GM18867 (cell line): ENCODE measurements at regions not wholly inside any gene's neighbourhood (a gene's known extent, or its start where the extent isn't known, plus 50 kb on each side); places are given as distances from the start of the nearest gene placed in this dataset.
A peak's percentile ranks its signal among the peaks of the same experiment; 100 is the strongest.

Source experiments
- ATAC-seq: cut with Tn5 transposase; IDR thresholded peaks from one replicate; pipeline ENCODE4 v1.9.1; 2021; ENCODE audit warnings: mild to moderate bottlenecking, moderate library complexity; ENCODE audit not compliant: unreplicated experiment

DNA sequence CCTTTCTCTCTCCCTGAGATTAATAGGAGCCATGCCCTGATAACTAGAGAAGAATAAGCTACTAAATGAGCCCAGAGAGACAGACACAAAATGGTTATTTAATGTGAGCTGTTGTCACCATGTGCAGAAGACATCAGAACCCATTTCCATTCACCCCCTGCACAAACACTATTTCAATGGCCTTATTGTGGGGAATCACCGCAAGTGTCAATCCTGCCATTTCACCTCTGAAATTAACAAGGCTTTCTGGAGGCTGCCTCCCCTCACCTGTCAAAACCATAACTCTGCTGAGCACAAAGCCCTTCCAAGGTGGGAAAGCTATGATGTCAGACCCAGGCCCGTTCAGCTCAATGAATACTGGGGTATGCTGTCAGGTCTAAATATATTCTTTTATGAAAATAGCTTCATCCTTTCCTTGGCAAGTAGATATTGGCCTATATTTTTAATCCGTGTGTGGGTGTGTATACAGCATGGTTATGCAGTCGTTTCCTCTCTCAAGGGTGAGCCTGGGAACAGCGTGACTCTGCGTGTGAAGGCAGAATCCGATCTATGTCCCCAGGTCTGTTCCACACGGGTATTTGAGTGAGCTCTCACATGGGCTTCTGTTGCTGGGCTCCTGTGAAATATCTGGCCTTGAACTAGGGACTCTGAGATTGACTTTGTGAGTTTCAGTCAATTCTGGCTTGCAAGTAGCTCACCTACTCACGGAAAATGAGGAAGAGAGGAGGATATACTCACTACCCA is 266.3 kb downstream of the FBXW7 start:
- ATAC-seq, result no peak

DNA sequence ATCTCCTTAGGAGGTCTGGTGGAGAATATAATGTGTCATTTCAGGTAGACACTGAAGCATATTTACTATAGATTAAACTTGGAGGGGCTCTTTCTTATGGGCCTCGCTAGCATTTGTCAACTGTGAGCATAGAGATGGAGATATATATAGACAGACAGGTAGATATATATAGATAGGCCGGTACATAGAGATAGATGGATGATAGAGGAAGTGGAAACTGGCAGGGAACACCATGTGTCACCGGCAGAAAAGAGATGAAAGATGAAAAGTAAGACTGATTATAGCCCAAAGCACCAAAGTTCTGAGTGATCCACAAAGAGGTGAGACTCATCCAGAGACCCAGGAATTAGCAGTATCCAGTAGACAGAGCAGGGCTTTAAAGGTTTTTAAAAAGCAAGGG is 268.1 kb downstream of the FBXW7 start:
- no peak for ATAC-seq

GRCh38 chr4:152266831-152267480 is 268.9 kb downstream of the FBXW7 start:
- no peak for ATAC-seq

DNA sequence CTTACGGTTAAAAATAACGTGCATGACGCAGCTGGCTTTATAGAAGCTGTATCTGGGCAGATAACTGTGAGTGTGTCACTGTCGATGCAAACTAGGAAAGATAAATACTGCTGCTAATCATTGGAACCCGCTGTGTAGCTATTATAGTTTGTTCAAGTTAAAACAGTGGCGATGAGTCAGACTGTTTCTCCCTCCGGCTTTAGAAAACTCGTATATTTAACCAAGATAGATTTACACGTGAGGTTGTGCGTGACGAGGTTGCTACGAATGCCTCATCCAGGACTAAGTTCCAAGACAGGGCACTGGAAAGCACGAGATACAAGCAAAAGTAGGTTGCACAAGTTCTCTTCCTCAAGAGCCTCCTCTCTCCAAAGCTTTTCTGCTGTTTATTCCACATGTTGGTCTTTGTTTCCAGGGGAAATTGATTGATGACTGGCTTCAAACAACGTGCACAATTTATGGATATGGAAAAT is 270.7 kb downstream of the FBXW7 start:
- ATAC-seq, result no peak

DNA sequence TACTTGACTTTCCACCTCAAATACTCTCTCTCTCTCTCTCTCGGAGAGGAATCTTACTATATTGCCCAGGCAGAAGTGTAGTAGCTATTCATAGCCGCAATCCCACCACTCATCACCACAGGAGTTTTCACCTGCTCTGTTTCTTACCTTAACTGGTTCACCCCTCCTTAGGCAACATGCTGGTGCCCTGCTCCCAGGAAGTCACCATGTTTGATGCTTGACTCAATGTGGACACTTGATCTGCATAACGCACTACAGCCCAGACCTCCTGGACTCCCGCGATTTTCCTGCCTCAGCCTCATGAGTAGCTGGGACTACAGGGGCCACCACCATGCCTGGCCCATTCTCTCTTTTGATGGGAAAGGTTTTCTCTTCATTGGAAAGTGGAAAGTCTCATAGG is 271.8 kb downstream of the FBXW7 start:
- ATAC-seq, result no peak

GRCh38 chr4:152259866-152260265 is 276.0 kb downstream of the FBXW7 start:
- no peak for ATAC-seq

GRCh38 chr4:152258804-152259708 is 276.8 kb downstream of the FBXW7 start:
- ATAC-seq, result no peak

GRCh38 chr4:152258391-152258790 is 277.5 kb downstream of the FBXW7 start:
- no peak for ATAC-seq

- no peak for ATAC-seq
Observed at GRCh38 chr4:152257601-152258066, 278.3 kb downstream of the FBXW7 start.

DNA sequence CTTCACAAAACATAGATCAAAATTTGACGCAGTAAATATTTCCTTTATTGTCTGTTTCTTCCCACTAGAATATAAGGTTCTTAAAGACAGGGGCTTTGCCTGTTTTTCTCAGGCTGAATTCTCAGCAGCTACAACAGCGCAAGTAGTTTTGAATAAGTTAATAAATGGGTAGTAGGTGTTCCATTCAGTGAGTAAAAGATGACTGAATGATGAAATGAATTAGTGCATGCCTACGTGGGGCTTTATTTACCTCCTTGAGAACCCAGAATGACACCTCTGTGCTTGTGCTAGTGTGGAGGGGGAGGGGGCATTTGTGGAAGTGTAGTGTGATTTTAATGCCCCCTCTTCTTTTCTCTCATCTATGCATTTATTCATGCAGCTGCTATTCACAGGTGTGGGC is 278.9 kb downstream of the FBXW7 start:
- ATAC-seq, result no peak

GRCh38 chr4:152255437-152255836 is 280.5 kb downstream of the FBXW7 start:
- ATAC-seq, result peak; percentile 68

GRCh38 chr4:152248347-152248746 is 287.5 kb downstream of the FBXW7 start:
- no peak for ATAC-seq

DNA sequence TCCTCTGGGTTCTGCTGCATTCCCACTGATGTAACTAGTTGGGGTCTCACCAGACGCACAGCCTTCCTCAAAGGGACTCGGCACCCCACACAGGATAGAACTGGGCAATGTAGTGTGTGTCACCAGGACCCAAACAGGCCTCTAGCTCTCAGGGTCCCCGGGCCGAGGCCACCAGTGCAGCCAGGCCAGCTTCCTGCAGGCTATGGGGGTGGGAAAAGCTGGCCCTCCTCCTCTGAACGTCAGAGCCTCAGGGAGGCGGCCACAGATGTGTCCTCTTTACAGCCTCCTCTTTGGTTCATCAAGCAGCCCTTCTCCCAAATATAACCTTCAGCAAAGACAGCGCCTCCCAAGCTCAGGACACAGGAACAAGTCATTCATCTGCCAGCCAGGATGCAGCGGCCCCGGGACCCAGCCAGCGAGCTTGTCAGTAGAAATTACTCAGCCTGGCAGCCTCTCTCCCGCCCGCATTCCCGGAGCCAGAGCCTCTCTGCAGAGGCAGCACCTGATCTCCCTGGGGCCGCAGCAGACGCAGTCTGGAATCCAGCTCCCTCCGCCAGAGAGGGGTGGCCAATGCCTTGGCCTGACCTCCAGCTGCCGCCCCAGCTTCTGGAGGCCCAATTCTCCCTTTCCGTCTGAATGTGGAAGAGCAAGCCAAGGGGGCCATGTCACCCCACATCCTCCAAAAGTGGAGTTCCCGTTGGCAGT is 288.5 kb downstream of the FBXW7 start:
- ATAC-seq, result no peak

DNA sequence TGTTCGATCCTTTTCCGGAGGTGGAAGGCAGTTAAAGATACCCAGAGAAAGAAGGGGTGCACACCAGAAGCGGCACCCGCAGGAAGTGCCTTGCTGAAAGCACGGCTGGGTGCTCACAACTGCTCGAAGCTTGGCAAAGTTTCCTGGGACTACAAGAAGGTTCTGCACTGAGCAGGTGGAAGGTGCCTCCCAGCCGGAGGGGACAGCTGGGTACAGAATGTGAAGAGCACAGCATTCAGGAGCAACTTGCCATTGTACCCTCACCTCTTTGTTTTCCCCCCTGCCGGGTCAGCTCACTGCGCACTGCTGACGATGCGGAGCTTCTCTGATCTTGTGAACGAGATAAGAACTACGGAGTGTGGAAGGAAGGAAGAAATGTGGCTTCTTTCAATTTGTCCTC is 289.2 kb downstream of the FBXW7 start:
- ATAC-seq, result no peak

DNA sequence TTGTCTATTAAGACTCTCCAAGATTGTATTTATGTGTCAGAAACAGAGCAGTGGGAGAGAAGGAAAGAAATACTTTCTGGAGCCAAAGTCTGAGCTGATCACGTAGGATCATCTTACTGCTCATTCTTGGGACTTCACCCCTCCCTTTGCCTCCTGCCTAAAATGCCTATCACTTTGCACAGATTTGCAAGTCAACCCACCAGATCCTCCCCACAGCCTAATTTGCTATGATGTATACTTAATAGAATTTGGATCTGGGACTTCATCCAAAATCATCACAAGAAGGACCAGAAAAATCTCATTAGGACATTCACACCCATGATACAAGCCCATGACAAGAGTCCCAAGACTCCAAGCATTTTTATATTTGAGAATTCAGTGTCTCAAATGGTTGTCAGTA is 290.2 kb downstream of the FBXW7 start:
- no peak for ATAC-seq

DNA sequence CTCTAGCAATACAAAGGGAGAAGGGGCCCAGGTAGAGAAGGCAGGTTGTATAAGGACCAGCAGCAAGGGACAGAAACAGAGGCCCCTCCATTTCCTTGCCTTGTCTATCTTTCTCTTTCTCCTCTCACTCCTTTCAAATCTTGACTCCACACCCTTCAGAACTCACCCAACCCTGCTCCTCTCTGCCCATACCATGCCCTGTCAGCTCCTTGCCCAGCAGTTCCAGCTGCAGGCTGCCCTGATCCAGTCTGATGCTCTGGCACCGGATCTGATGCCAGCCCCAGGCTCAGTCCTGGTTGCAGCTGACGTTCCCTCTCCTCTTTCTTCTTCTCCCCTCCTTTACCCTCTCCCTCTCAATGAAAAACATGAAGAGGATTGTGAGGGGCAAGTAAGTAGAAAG is 291.2 kb downstream of the FBXW7 start:
- no peak for ATAC-seq

- no peak for ATAC-seq
Observed at GRCh38 chr4:152243896-152244595, 291.8 kb downstream of the FBXW7 start.

DNA sequence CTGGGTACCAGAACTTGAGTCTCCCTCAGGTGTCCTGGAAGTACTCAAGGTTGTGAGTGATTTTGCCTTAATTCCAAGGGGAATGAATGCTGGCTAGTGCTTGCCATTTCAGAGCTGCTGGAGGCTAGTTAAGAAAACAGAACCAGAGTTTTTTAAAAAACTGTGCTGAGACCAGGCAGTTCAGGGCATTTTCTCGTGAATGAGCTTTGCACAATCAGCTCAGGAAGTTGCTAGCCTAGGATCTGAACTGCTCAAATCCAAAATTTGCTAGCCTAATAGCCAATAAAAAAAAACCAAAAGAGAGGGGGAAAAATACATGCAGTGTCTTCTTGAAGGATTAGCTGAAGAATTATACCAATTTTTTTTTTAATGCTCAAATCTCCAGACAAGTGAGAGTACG is 292.7 kb downstream of the FBXW7 start:
- ATAC-seq, result no peak

DNA sequence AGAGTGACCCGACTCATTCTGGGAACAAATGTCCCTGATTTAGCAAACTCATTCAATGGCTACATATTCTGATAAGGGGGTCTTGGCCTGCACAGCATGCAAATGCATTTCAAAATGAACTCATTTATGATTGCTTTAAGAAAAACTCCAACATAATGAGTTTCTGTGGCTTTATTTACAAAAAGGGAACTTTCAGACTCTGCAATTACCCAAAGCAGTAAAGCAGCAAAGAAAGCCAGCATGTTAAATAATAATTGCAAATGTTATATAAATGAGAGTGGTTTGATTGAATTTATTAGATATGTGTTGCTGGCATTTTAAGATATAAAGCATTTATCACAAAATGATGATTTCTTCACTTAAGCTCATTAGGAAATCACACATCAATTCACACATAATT is 295.7 kb downstream of the FBXW7 start:
- ATAC-seq, result no peak

DNA sequence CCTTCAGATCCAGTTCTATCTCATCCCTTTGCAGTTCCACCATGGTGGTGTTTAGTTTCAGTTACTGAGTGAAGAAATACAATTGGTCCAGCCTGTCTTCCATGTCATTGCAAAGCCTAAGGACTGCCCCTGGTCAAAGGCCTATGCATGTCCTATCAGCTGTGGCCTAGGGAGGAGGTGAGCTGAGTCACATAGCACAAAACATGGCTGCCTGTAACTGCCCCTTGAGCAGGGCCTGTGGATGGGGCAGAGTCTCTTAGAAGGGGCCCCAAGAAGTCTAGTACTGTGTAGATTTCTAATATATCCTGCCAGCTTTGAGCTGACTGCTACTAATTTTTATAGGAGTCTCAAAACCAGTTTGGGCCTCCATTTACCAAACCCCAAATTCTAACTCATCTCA is 296.7 kb downstream of the FBXW7 start:
- no peak for ATAC-seq
